ENCODE measurements at regions not wholly inside any gene's neighbourhood (a gene's known extent, or its start where the extent isn't known, plus 50 kb on each side); places are given as distances from the start of the nearest gene placed in this dataset.
A peak's percentile ranks its signal among the peaks of the same experiment; 100 is the strongest.

GRCh38 chr14:46499521-46499920 is 152.1 kb downstream of the RPL10L start:
- TF ChIP-seq CTCF (IDR thresholded peaks at IDR 0.05): no peak
- Mint-ChIP-seq H3K9me3 (no peaks in the 10 kb centered on the region), H3K27ac (no peak overlapping the region), H3K4me3 (no peak overlapping the region), H3K36me3 (ENCODE audit: low read depth) (no peaks in the 10 kb centered on the region), H3K4me1 (no peaks in the 10 kb centered on the region), H3K27me3 (ENCODE audit: low read depth, poor library complexity) (peaks cover 5% of the 10 kb centered on the region)
- DNase-seq: no peak

GRCh38 chr14:46496409-46496808 is 155.2 kb downstream of the RPL10L start:
- no peak for TF ChIP-seq CTCF (IDR thresholded peaks at IDR 0.05)
- H3K4me3 Mint-ChIP-seq: no peak overlapping the region
- H3K36me3 Mint-ChIP-seq (ENCODE audit: low read depth): no peaks in the 10 kb centered on the region
- no peak overlapping the region for H3K27ac Mint-ChIP-seq
- DNase-seq: no peak
- H3K9me3 Mint-ChIP-seq: no peaks in the 10 kb centered on the region
- H3K4me1 Mint-ChIP-seq: no peaks in the 10 kb centered on the region
- peaks cover 7% of the 10 kb centered on the region for H3K27me3 Mint-ChIP-seq (ENCODE audit: low read depth, poor library complexity)

GRCh38 chr14:46490238-46490685 is 161.3 kb downstream of the RPL10L start:
- Mint-ChIP-seq H3K4me3 (no peak overlapping the region), H3K36me3 (ENCODE audit: low read depth) (no peaks in the 10 kb centered on the region), H3K27ac (no peak overlapping the region), H3K4me1 (no peaks in the 10 kb centered on the region), H3K9me3 (no peaks in the 10 kb centered on the region), H3K27me3 (ENCODE audit: low read depth, poor library complexity) (peaks cover 2% of the 10 kb centered on the region)
- DNase-seq: no peak
- peak; percentile 36 for TF ChIP-seq CTCF (IDR thresholded peaks at IDR 0.05)

GRCh38 chr14:46488374-46488773 is 163.2 kb downstream of the RPL10L start:
- Mint-ChIP-seq H3K4me3 (no peak overlapping the region), H3K9me3 (no peaks in the 10 kb centered on the region), H3K4me1 (no peaks in the 10 kb centered on the region), H3K27ac (no peak overlapping the region), H3K36me3 (ENCODE audit: low read depth) (no peaks in the 10 kb centered on the region), H3K27me3 (ENCODE audit: low read depth, poor library complexity) (peaks cover 2% of the 10 kb centered on the region)
- TF ChIP-seq CTCF (IDR thresholded peaks at IDR 0.05): no peak
- no peak for DNase-seq

GRCh38 chr14:46487582-46488350 is 163.8 kb downstream of the RPL10L start:
- no peak overlapping the region for H3K27ac Mint-ChIP-seq
- no peaks in the 10 kb centered on the region for H3K36me3 Mint-ChIP-seq (ENCODE audit: low read depth)
- no peak for TF ChIP-seq CTCF (IDR thresholded peaks at IDR 0.05)
- H3K27me3 Mint-ChIP-seq (ENCODE audit: low read depth, poor library complexity): peaks cover 2% of the 10 kb centered on the region
- H3K4me3 Mint-ChIP-seq: no peak overlapping the region
- H3K4me1 Mint-ChIP-seq: no peaks in the 10 kb centered on the region
- H3K9me3 Mint-ChIP-seq: no peaks in the 10 kb centered on the region
- DNase-seq: no peak

DNA sequence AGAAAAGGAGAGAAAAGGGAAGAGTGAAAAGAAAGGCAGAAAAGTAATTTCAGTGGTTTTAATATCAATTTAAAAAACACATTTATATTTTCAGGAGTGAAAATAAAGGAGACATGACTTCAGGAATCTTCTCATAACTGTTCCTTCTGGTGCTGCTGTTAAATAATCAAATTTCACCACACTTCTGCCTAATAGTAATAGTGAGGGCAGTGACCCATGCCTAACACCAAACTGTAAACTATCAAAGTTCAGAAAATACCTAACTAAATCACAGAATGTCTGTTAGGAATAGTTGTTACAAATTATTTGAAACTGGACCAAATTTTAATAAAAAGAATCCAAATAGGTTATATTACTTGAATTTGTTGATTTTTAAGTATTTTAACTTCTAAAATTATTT is 169.4 kb downstream of the RPL10L start:
- H3K4me3 Mint-ChIP-seq: no peak overlapping the region

More for the DNA sequence above, 169.4 kb downstream of the RPL10L start:
- Mint-ChIP-seq H3K9me3 (peaks cover 4% of the 10 kb centered on the region), H3K36me3 (ENCODE audit: low read depth) (no peaks in the 10 kb centered on the region), H3K4me1 (no peaks in the 10 kb centered on the region), H3K27ac (no peak overlapping the region), H3K27me3 (ENCODE audit: low read depth, poor library complexity) (no peaks in the 10 kb centered on the region)
- TF ChIP-seq CTCF (IDR thresholded peaks at IDR 0.05): no peak
- no peak for DNase-seq

Data from nephron progenitor cell (in vitro differentiated cells).